K562 (cell line): ENCODE measurements at regions not wholly inside any gene's neighbourhood (a gene's known extent, or its start where the extent isn't known, plus 50 kb on each side); places are given as distances from the start of the nearest gene placed in this dataset.

Source experiments
- ATAC-seq: fragments of 200-7000 bp; cut with Tn5 transposase; 3 replicates; pipeline ENCODE4 v1.9.1; 2020; ENCODE audit warnings: moderate library complexity
- BruUV-seq: library from RNA; stranded (reverse); fragments of 400-500 nt; replicated peaks from 2 replicates; lab custom pipeline; 2021; lab: Mats Ljungman, UMichigan
- CTCF ChIA-PET: fragments of 300-600 bp; formaldehyde crosslinking; extraction: SDS; loops from one replicate; lab custom pipeline; 2021; ENCODE audit warnings: low intra/inter-chr PET ratio; lab: Yijun Ruan, JAX
- POLR2A ChIA-PET: fragments of 300-600, 350-650 bp; sonication (Branson Sonifier 250); formaldehyde crosslinking; extraction: SDS; loops from one replicate; lab custom pipeline; 2021; ENCODE audit warnings: antibody characterized with exemption, inconsistent platforms; lab: Yijun Ruan, JAX
- DNase-seq, 4 experiments: peaks; one replicate each; pipeline versions ENCODE4 v3.0.0 to v3.0.0-alpha.2; 2011 to 2018; ENCODE audit warnings: low spot score in 3 of 4, mixed read lengths in 3 of 4; ENCODE audit errors: extremely low read depth in 1 of 4
- FAIRE-seq: peaks from 2 replicates; lab custom pipeline; 2011; peaks lifted over from hg19 to GRCh38; lab: Jason Lieb, UNC
- H2AFZ ChIP-seq: 2 replicates; pipeline ENCODE4 v1.6.0; 2011; ENCODE audit warnings: low read depth, low read length, control low read depth, inconsistent platforms
- H3K27ac ChIP-seq: fragments of 200-600 bp; 3 replicates; pipeline ENCODE4 v1.8.0; 2011; ENCODE audit warnings: low read depth, mild to moderate bottlenecking, control low read depth, inconsistent platforms, low read length, moderate library complexity, mixed read lengths; ENCODE audit errors: extremely low read depth
- H3K27me3 ChIP-seq, 2 experiments: fragments of 300-600 bp in 1 of 2; 2 replicates in 1 of 2; 3 replicates in 1 of 2; pipeline versions ENCODE4 v1.6.0 to v1.8.0; 2011; ENCODE audit warnings: inconsistent platforms in 2 of 2, low read length in 2 of 2, mild to moderate bottlenecking in 1 of 2, mixed read lengths in 1 of 2, moderate library complexity in 1 of 2; ENCODE audit not compliant: control insufficient read depth in 2 of 2, insufficient read depth in 2 of 2
- H3K36me3 ChIP-seq: fragments of 300-600 bp; 3 replicates; pipeline ENCODE4 v1.8.0; 2011; ENCODE audit warnings: mild to moderate bottlenecking, low read length, inconsistent platforms; ENCODE audit not compliant: control insufficient read depth, insufficient read depth
- H3K4me1 ChIP-seq, 2 experiments: fragments of 200-600 bp in 1 of 2; replicated peaks in 1 of 2; 2 replicates in 1 of 2; 3 replicates in 1 of 2; pipeline versions ENCODE4 v1.5.1 to v1.8.0; 2011; ENCODE audit warnings: inconsistent platforms in 2 of 2, low read length in 2 of 2, mild to moderate bottlenecking in 1 of 2, mixed read lengths in 1 of 2, moderate library complexity in 1 of 2; ENCODE audit not compliant: control insufficient read depth in 2 of 2, insufficient read depth in 2 of 2
- H3K4me2 ChIP-seq: 2 replicates; pipeline ENCODE4 v1.6.1; 2011; ENCODE audit warnings: low read length, control low read depth, inconsistent platforms, mixed read lengths; ENCODE audit not compliant: insufficient read depth
- H3K4me3 ChIP-seq: fragments of 200-600 bp; sonication (generic), shearing (Covaris generic); 2 replicates; pipeline ENCODE4 v1.5.1; 2016; ENCODE audit warnings: control low read depth, inconsistent platforms
- H3K79me2 ChIP-seq: fragments of 200-600 bp; 3 replicates; pipeline ENCODE4 v1.8.0; 2011; ENCODE audit warnings: low read length, inconsistent platforms; ENCODE audit not compliant: control insufficient read depth, insufficient read depth
- H3K9ac ChIP-seq, 2 experiments: 2 replicates each; pipeline versions ENCODE4 v1.6.0 to v1.6.1; 2011; ENCODE audit warnings: low read depth in 2 of 2, low read length in 2 of 2, control low read depth in 1 of 2, inconsistent platforms in 1 of 2, mild to moderate bottlenecking in 1 of 2, mixed read lengths in 1 of 2; ENCODE audit not compliant: insufficient read depth in 1 of 2
- H3K9me1 ChIP-seq: one replicate; pipeline ENCODE4 v1.6.0; 2011; ENCODE audit warnings: inconsistent platforms, mild to moderate bottlenecking, low read length, moderate library complexity; ENCODE audit not compliant: control insufficient read depth, insufficient read depth
- H3K9me3 ChIP-seq: replicated peaks from 2 replicates; pipeline ENCODE4 v1.5.1; 2011; ENCODE audit warnings: low read depth, low read length, inconsistent platforms; ENCODE audit not compliant: control insufficient read depth, insufficient read depth
- H4K20me1 ChIP-seq: replicated peaks from 2 replicates; pipeline ENCODE4 v1.6.1; 2011; ENCODE audit warnings: low read length, inconsistent platforms, mixed read lengths; ENCODE audit not compliant: control insufficient read depth, insufficient read depth
- DNMT1 ChIP-seq: fragments of 450-650 bp; IDR thresholded peaks from 2 replicates; pipeline ENCODE4 v1.6.1; 2016; ENCODE audit warnings: antibody characterized with exemption, mild to moderate bottlenecking
- KLF10 ChIP-seq: fragments of 250-450 bp; sonication (Bioruptor Pico); IDR thresholded peaks from 2 replicates; pipeline ENCODE4 v1.6.1; 2021; ENCODE audit warnings: matching md5 sums
- MED1 ChIP-seq: sonication (generic); formaldehyde crosslinking; IDR thresholded peaks from 2 replicates; pipeline ENCODE4 v1.8.1; 2023; ENCODE audit warnings: missing genetic modification reagents, borderline replicate concordance
- MIER1 ChIP-seq: fragments of 450-650 bp; IDR thresholded peaks from 2 replicates; pipeline ENCODE4 v1.6.1; 2016; ENCODE audit warnings: antibody characterized with exemption, mild to moderate bottlenecking, low read depth
- MYC ChIP-seq, 2 experiments: fragments of 250-450 bp in 1 of 2; sonication (Bioruptor Pico) in 1 of 2; IDR thresholded peaks; 2 replicates each; pipeline versions ENCODE4 v1.5.1 to v1.6.1; 2012 to 2021; ENCODE audit warnings: low read depth in 2 of 2, borderline replicate concordance in 1 of 2, improper control_type of control experiment in 1 of 2, low read length in 1 of 2, mild to moderate bottlenecking in 1 of 2, moderate library complexity in 1 of 2
- NBN ChIP-seq: fragments of 450-650 bp; IDR thresholded peaks from 2 replicates; pipeline ENCODE4 v1.6.1; 2016; ENCODE audit warnings: low read depth, mild to moderate bottlenecking
- RHOXF2B ChIP-seq: fragments of 250-450 bp; sonication (Bioruptor Pico); conservative IDR thresholded peaks from 2 replicates; pipeline ENCODE4 v1.5.1; 2021
- RNF2 ChIP-seq: sonication (generic); IDR thresholded peaks from 2 replicates; pipeline ENCODE4 v1.6.1; 2016
- THAP12 ChIP-seq: fragments of 250-450 bp; sonication (Bioruptor Pico); IDR thresholded peaks from 2 replicates; pipeline ENCODE4 v1.9.0; 2021; ENCODE audit warnings: mild to moderate bottlenecking, inconsistent platforms
- U2AF1 ChIP-seq: fragments of 200-400 bp; formaldehyde crosslinking; optimal IDR thresholded peaks from 2 replicates; pipeline ENCODE3; 2017; ENCODE audit warnings: mild to moderate bottlenecking, low read depth, low read length, moderate library complexity
- VEZF1 ChIP-seq: fragments of 200-800 bp; sonication (Bioruptor generic); IDR thresholded peaks from 2 replicates; pipeline ENCODE4 v1.6.1; 2017; ENCODE audit warnings: missing genetic modification characterization, missing compliant biosample characterization
- XRCC3 ChIP-seq: fragments of 450-650 bp; IDR thresholded peaks from 2 replicates; pipeline ENCODE4 v1.6.1; 2017; ENCODE audit warnings: mild to moderate bottlenecking, moderate library complexity
- ZBTB17 ChIP-seq: fragments of 450-650 bp; formaldehyde crosslinking; IDR thresholded peaks from 2 replicates; pipeline ENCODE4 v1.4.0; 2020; ENCODE audit warnings: mild to moderate bottlenecking
- ZNF253 ChIP-seq: fragments of 250-450 bp; sonication (Bioruptor Pico); conservative IDR thresholded peaks from 2 replicates; pipeline ENCODE4 v1.6.1; 2021; ENCODE audit warnings: mild to moderate bottlenecking
- ZNF507 ChIP-seq: conservative IDR thresholded peaks from 2 replicates; pipeline ENCODE4 v1.6.1; 2017; ENCODE audit warnings: missing genetic modification characterization, missing compliant biosample characterization
- ZNF511 ChIP-seq: sonication (generic); formaldehyde crosslinking; IDR thresholded peaks from 2 replicates; pipeline ENCODE4 v1.8.0; 2022; ENCODE audit warnings: mild to moderate bottlenecking, missing genetic modification reagents
- ZNF561 ChIP-seq: fragments of 450-650 bp; formaldehyde crosslinking; conservative IDR thresholded peaks from 2 replicates; pipeline ENCODE4 v1.4.0; 2020; ENCODE audit warnings: mild to moderate bottlenecking, moderate library complexity
- ZNF79 ChIP-seq: fragments of 250-450 bp; sonication (Bioruptor Pico); IDR thresholded peaks from 2 replicates; pipeline ENCODE4 v1.4.0; 2020; ENCODE audit warnings: low read depth, mild to moderate bottlenecking, moderate library complexity
- WGBS: fragments of 100-300 bp; shearing (Covaris generic); methylation state at CpG from one replicate; pipeline ENCODE4 v1.1.6; 2016; ENCODE audit warnings: low coverage, mixed read lengths; ENCODE audit not compliant: insufficient coverage; ENCODE audit errors: missing lambda C conversion rate; 5-methylcytosine and 5-hydroxymethylcytosine counted together
- in situ Hi-C: fragments of 300-500 bp; cut with MboI; formaldehyde crosslinking; loops from 4 replicates; pipeline ENCODE4 v1.15.0; 2018; ENCODE audit warnings: inconsistent platforms, mixed read lengths
- intact Hi-C: fragments of 100-400 bp; cut with micrococcal nuclease; formaldehyde crosslinking; loops from 2 replicates; pipeline ENCODE4 v1.14.2; 2022

- intact Hi-C loops: no loop called here
Measured at GRCh38 chr10:53325066-53325465, 552.5 kb upstream of the MBL2 start.

More at GRCh38 chr10:53325066-53325465, 552.5 kb upstream of the MBL2 start:
- Histone ChIP-seq H2AFZ (no peak overlapping the region), H3K36me3 (no peaks in the 10 kb centered on the region), H3K79me2 (no peaks in the 10 kb centered on the region), H3K9me3 (no peaks in the 10 kb centered on the region), H4K20me1 (no peaks in the 10 kb centered on the region), H3K4me1 (no peaks in the 10 kb centered on the region), H3K27ac (no peak overlapping the region), H3K9ac (no peak overlapping the region), H3K4me2 (no peak overlapping the region), H3K27me3 (no peaks in the 10 kb centered on the region), H3K4me3 (no peak overlapping the region), H3K9me1 (no peaks in the 10 kb centered on the region)
- TF ChIP-seq RNF2: no peak
- TF ChIP-seq KLF10 (CRISPR knock-in tag): no peak
- no peak for TF ChIP-seq ZBTB17 (CRISPR knock-in tag)
- no peak for TF ChIP-seq MED1 (CRISPR knock-in tag)
- no peak for TF ChIP-seq THAP12 (CRISPR knock-in tag)
- no peak for TF ChIP-seq VEZF1
- TF ChIP-seq ZNF253 (CRISPR knock-in tag): no peak
- TF ChIP-seq DNMT1: no peak
- no peak for TF ChIP-seq NBN
- TF ChIP-seq XRCC3: no peak
- TF ChIP-seq ZNF511 (CRISPR knock-in tag): no peak
- no peak for TF ChIP-seq U2AF1
- no peak for TF ChIP-seq ZNF561
- no peak for TF ChIP-seq RHOXF2B (CRISPR knock-in tag)
- no peak for TF ChIP-seq MYC (IDR thresholded peaks at IDR 0.05; ENCODE audit: low read depth, low read length)
- TF ChIP-seq MYC (CRISPR knock-in tag; IDR thresholded peaks at IDR 0.05; ENCODE audit: borderline replicate concordance, low read depth): no peak
- no peak for TF ChIP-seq ZNF507 (tag)
- no peak for TF ChIP-seq MIER1
- no peak for TF ChIP-seq ZNF79 (CRISPR knock-in tag)
- POLR2A ChIA-PET: no interaction called here
- CTCF ChIA-PET: no interaction called here
- in situ Hi-C loops: no loop called here
- DNase-seq (no peak), FAIRE-seq (no peak), ATAC-seq (no peak)
- WGBS: 0% methylated on average over 5 of the region's 5 CpGs
- no TSS peak for BruUV-seq
